ENCODE measurements at regions not wholly inside any gene's neighbourhood (a gene's known extent, or its start where the extent isn't known, plus 50 kb on each side); places are given as distances from the start of the nearest gene placed in this dataset.

GRCh38 chr6:21828704-21829103 is 235.2 kb downstream of the SOX4 start:
- no TSS peak for BruUV-seq (replicated peaks)
- ATAC-seq (ENCODE audit: low read depth) (no peak), DNase-seq (no peak)
- H4K5ac ChIP-seq (ENCODE audit: low read depth, low read length): no peak overlapping the region
- no peak overlapping the region for H2BK15ac ChIP-seq (ENCODE audit: low read depth, low read length)
- H2AK9ac ChIP-seq (replicated peaks; ENCODE audit: low read depth, low read length, poor library complexity): no peak overlapping the region
- no peak overlapping the region for H3K9ac ChIP-seq (ENCODE audit: low read depth, low read length)
- dilution Hi-C loops (cut with HindIII; ENCODE audit: low sequenced_read_pairs, unreplicated experiment): no loop called here
- no peak overlapping the region for H3K56ac ChIP-seq (ENCODE audit: extremely low read depth, insufficient read depth, low read length)
- WGBS, 2 experiments (ENCODE audit: extremely low coverage in 2 of 2, insufficient read length in 1 of 2): 80% methylated on average over 1 of the region's 4 CpGs; no CpG with 5 or more reads in 1 of the 2 experiments
- TF ChIP-seq NFE2L2 (IDR thresholded peaks at IDR 0.05; ENCODE audit: low read depth, low read length): no peak
- TF ChIP-seq POLR2A (IDR thresholded peaks at IDR 0.05; ENCODE audit: low read depth, low read length): no peak
- TF ChIP-seq BHLHE40 (IDR thresholded peaks at IDR 0.05; ENCODE audit: low read depth, low read length): no peak
- TF ChIP-seq SMC3 (IDR thresholded peaks at IDR 0.05; ENCODE audit: low read depth, low read length): no peak
- no peak for TF ChIP-seq MXI1 (IDR thresholded peaks at IDR 0.05; ENCODE audit: borderline replicate concordance, low read depth, low read length)
- TF ChIP-seq ELK1 (IDR thresholded peaks at IDR 0.05; ENCODE audit: borderline replicate concordance, low read depth, low read length): no peak
- no peak for TF ChIP-seq MAZ (IDR thresholded peaks at IDR 0.05; ENCODE audit: borderline replicate concordance, low read depth, low read length)
- no peak for TF ChIP-seq FOS (IDR thresholded peaks at IDR 0.05; ENCODE audit: low read depth, low read length)
- no peak for TF ChIP-seq MAFK (IDR thresholded peaks at IDR 0.05; ENCODE audit: low read depth, low read length)
- TF ChIP-seq CEBPB (IDR thresholded peaks at IDR 0.05; ENCODE audit: low read depth, low read length): no peak
- TF ChIP-seq RAD21 (IDR thresholded peaks at IDR 0.05; ENCODE audit: low read length): no peak
- TF ChIP-seq, protein P1, sequence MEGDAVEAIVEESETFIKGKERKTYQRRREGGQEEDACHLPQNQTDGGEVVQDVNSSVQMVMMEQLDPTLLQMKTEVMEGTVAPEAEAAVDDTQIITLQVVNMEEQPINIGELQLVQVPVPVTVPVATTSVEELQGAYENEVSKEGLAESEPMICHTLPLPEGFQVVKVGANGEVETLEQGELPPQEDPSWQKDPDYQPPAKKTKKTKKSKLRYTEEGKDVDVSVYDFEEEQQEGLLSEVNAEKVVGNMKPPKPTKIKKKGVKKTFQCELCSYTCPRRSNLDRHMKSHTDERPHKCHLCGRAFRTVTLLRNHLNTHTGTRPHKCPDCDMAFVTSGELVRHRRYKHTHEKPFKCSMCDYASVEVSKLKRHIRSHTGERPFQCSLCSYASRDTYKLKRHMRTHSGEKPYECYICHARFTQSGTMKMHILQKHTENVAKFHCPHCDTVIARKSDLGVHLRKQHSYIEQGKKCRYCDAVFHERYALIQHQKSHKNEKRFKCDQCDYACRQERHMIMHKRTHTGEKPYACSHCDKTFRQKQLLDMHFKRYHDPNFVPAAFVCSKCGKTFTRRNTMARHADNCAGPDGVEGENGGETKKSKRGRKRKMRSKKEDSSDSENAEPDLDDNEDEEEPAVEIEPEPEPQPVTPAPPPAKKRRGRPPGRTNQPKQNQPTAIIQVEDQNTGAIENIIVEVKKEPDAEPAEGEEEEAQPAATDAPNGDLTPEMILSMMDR (conservative IDR thresholded peaks at IDR 0.05; ENCODE audit: low read depth, low read length): no peak
- no peak for TF ChIP-seq RFX5 (IDR thresholded peaks at IDR 0.05; ENCODE audit: low read depth, low read length)
- no peak overlapping the region for H2AK5ac ChIP-seq (ENCODE audit: low read depth, low read length)
- no peak overlapping the region for H3K14ac ChIP-seq (replicated peaks; ENCODE audit: low read depth, low read length)
- no peaks in the 10 kb centered on the region for H3K27me3 ChIP-seq (ENCODE audit: control insufficient read depth, insufficient read depth, low read length)
- no peak overlapping the region for H2BK5ac ChIP-seq (ENCODE audit: low read depth, low read length, poor library complexity, severe bottlenecking)
- H3K4me3 ChIP-seq (ENCODE audit: insufficient read depth, low read depth, low read length): no peak overlapping the region
- intact Hi-C loops (cut with micrococcal nuclease): no loop called here
- no peak overlapping the region for H3K4me2 ChIP-seq (ENCODE audit: low read depth, low read length)
- no peak overlapping the region for H4K91ac ChIP-seq (ENCODE audit: insufficient read depth, low read depth, low read length)
- no peak overlapping the region for H3K23ac ChIP-seq (ENCODE audit: low read depth, low read length)
- H3K9me1 ChIP-seq (ENCODE audit: insufficient read depth, low read length): peaks cover 11% of the 10 kb centered on the region
- ChIA-PET CTCF (interaction anchor here (0.7 to 1.1 kb wide), 2 partner anchors 12 to 28 kb away, joined by 3 read pairs; no protein-coding TSS in a partner anchor), POLR2A (ENCODE audit: unreplicated experiment) (no interaction called here)
- in situ Hi-C loops (cut with MboI; ENCODE audit: low sequenced_read_pairs): no loop called here
- no peak overlapping the region for H3K4ac ChIP-seq (ENCODE audit: low read depth, low read length)
- peaks cover 8% of the 10 kb centered on the region for H3K4me1 ChIP-seq (ENCODE audit: control insufficient read depth, insufficient read depth, low read length)
- H3K18ac ChIP-seq (ENCODE audit: low read depth, low read length): no peak overlapping the region; the same call in 1 of the 2 replicates
- H3K79me1 ChIP-seq (ENCODE audit: low read depth in 1 of 2, low read length in 2 of 2): peaks cover 0 to 4% of the 10 kb centered on the region in 2 experiments; a peak in 2 of 4 replicates
- no peak overlapping the region for H2BK20ac ChIP-seq (ENCODE audit: low read depth, low read length)
- H4K8ac ChIP-seq (ENCODE audit: low read depth in 2 of 2, low read length in 2 of 2): no peak overlapping the region
- H4K20me1 ChIP-seq (ENCODE audit: insufficient read depth, low read length): no peaks in the 10 kb centered on the region
- no peaks in the 10 kb centered on the region for H3K9me3 ChIP-seq (ENCODE audit: control insufficient read depth, insufficient read depth, low read length)
- H2BK120ac ChIP-seq (ENCODE audit: low read depth, low read length): no peak overlapping the region
- no peak overlapping the region for H3K27ac ChIP-seq (ENCODE audit: insufficient read depth, low read length)
- H3K36me3 ChIP-seq (ENCODE audit: control insufficient read depth, insufficient read depth, low read length): no peaks in the 10 kb centered on the region
- no peak overlapping the region for H2AFZ ChIP-seq (replicated peaks; ENCODE audit: low read length, poor library complexity)
